Activated CD4-positive, alpha-beta T cell treated with anti-CD3 and anti-CD28 coated beads for 4 hours (primary cell): ENCODE measurements at regions not wholly inside any gene's neighbourhood (a gene's known extent, or its start where the extent isn't known, plus 50 kb on each side); places are given as distances from the start of the nearest gene placed in this dataset.
"Not testable (repeated sequence)": the region's sequence is repeated elsewhere in the genome, so short reads cannot be mapped to it uniquely, and the experiment has no call there.

Experiments
- DNase-seq, 2 donors: peaks; one replicate each; pipeline ENCODE4 v3.0.0-alpha.2; 2020

DNA sequence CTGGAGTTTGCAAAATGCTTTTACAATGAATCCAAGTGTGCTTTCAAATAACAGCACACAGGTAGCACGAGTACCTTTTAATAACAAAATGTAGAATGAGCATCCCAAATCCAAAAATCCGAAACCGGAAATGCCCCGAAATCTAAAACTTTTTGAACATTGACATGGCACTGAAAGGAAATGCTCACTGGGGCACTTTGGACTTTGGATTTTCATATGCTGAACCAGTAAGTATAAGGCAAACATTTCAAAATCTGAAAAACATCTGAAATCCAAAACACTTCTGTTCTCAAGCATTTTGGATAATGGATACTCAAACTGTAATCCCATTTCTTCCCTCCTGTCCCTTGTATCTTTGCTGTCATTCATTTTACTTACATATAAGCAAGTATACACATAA is 50.1 kb downstream of the GCNT4 start:
- no peak for DNase-seq

DNA sequence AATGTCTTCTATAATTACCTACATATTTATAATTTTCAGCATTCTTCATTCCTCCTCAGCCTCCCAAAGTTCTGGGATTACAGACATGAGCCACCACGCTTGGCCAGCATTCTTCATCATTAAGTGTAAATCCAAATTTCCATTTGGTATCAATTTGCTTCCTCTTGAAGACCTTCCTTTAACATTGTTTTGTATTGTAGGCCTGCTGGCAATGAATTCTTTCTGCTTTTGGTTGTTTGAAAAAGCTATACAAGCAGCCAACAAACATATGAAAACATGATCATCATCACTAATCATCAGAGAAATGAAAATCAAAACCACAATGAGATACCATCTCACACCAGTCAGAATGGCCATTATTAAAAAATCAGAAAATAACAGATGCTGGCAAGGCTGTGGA is 56.4 kb downstream of the GCNT4 start:
- no peak for DNase-seq

DNA sequence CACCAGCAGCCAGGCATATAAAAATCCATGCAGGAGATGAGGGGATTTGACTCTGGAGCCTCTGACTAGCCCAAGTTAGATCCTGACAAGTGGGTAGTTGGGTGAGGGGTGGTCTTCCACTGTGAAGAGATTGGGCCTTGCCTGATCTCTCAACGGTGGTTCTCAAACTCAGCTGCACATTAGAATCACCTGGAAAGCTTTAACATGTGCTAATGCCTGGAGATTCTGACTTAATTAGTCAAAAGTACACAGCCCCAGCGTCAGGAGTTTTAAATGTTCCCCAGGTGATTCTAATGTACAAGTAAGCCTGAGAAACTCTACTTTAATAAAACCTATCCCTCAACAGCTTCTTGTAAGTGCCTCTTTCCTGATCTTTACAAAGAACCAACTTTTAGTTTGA is 57.5 kb downstream of the GCNT4 start:
- DNase-seq, result no peak

DNA sequence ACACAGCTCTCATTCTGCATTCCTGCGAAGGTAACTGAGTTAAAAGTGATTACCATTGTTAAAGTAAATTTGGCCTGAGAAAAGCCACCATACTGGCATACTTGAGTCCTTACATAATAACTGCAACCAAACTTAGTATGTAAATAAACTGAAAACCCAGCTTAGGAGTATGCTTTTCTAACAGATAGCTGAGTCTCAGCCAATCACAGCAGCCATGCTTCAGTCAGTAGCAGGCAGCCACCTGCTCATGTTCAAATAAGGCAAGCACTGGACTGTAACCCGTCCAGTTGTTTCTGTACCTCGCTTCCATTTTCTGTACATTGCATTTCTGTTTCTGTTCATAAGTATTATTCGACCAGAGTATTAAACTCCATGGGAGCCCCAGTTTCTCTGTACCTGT is 58.6 kb downstream of the GCNT4 start:
- DNase-seq, result no peak

DNA sequence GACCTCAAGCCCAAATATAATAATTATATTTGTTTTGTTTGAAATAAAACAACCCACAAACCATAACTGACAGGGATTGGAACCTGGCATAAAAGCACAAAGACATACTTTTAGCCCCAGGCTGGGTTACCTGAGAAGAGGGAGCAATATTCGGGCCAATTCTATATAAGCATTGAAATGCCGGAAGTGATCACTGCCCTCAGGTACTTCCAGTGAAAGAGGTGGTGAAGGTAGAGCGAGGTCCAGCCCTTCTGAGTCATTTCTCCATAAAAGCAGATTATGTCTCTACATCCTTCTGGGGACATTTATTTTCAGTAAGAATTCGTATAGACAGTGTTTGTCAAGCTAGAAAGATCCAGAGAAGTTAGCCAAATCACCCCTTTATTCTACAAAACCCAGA is 59.6 kb downstream of the GCNT4 start:
- DNase-seq, result no peak

DNA sequence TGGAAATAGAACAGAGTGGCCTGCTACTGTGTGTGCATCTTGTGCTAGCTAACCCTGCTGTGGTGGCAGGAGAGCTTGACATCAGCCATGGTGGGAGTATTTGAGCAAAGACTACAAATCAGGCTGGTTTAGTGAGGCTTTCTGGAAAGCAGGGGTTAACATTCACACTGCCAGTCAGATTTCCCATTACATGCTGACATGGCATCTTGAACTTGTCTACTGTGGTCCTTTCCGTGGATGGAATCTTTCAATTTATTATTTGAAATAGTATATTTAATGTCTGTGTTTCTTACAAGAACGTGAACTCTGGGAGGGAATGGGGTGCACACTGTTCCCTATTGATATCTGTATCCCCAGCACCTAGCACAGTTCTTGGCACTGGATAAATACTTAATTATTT is 60.8 kb downstream of the GCNT4 start:
- no peak for DNase-seq

DNA sequence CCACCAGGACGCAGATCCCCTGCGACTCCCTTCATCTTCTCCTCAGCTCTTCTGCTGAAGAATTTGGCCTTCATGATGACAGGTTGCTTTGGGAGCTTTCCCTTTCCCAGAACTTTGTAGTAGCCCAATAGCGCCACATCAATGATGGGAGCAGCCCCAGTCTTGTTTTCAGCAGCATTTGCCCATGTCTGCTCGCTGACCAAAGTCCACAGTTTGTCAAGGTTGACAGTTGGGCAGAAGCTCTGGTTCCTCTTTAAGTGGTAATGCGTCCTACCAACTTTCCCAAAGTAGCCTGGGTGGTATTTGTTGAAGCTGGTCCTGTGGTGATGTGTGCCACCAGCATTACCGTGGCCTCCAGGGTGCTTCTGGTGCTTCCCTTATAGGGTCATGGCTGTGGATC is 62.2 kb downstream of the GCNT4 start:
- no peak for DNase-seq

DNA sequence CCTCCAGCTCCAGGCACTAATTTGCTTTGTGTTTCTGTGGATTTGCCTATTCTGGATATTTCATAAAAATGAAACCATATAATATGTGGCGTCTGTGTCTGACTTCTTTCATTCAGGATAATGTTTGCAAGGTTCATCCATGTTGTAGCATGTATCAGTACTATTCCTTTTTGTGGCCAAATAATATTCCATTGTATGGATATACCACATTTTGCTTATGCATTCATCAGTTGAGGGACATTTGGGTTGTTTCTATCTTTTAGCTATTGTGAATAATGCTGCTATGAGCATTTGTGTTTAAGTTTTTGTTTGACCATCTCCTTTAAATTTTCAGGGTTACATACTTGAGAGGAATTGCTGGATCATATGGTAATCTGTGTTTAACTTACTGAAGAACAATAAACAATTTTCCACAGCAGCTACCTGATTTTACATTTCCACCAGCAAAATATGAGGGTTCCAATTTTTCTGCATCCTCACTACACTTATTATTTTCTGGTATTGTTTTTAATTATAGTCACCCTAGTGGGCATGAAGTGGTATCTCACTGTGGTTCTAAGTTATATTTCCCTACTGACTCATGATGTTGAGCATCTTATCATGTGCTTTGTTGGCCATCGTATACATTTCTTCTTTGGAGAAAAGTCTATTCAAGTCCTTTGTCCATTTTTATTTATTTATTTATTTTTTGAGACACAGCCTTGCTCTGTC is 63.9 kb downstream of the GCNT4 start:
- DNase-seq, result no peak

DNA sequence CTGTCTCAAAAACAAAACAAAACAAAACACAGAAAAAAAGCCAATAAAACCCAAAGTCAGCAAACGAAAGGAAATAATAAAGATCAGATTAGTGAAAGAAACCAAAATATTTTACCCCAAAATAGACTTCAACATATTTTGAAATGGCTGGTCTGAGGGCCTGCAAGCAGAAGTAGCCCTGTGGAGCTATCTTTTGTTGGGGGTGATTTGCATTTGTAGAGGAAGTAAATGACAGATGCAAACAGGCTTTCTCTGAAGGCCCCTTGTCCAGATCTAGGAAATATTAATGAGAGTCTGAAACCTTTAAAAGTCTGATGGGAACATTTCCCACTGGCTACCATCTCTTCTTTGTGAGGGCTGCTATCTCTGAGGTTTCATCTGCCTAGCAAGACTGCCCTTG is 74.0 kb downstream of the GCNT4 start:
- DNase-seq, result no peak

DNA sequence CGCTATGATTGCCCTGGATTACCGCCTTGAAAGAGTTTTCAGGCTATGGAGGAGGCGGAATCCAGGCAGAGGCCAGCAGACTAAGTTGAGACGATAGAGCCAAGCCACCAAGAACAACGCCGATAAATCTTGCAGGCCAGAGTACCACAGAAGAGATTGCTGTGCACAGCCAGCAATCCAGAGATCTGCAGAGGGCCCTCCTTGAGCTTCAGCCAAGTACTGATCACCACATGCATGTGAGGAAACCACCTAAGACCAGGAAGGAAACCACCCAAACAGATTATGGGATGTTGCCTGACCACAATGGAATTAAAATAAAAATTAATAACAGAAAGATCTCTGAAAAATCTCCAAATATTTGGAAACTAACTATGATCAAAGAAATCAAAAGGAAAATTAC is 74.9 kb downstream of the GCNT4 start:
- DNase-seq, result no peak

DNA sequence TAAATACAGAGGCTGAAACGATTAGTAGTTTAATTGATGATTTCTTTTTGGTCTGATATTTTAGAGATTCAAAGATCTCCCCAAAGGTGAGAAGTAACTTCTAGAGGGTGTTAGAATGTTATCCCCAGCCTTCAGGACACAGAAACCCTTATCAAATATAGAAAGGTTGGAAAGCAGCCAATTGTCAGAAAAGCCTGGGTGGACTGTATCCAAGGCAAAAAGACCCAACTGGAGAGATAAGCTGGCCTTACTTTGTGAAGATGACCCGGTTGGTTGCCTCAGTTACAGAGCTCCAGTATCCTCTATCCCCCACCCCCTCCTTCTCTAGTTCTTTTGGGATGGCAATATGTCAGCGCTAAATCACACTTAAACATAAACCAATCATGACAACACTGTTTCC is 75.7 kb downstream of the GCNT4 start:
- DNase-seq, result no peak

DNA sequence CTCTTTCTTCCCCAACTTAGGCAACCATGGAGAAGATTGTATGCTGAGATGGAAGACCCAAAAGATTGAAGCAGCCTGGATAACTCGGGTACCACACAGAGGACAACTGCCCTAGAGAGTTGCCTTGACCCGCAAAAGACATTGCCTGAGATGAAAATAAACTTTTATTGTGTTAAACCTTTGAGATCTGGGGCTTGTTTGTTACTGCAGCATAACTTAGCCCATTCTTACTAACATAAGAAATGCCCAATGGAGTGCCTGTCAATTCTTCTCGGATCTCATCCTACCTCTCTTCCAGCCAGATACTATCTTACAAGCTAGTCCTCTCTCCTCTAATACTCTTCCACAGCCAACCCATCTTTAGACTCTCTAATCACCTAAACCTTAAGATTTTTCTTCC is 76.8 kb downstream of the GCNT4 start:
- DNase-seq, result no peak

DNA sequence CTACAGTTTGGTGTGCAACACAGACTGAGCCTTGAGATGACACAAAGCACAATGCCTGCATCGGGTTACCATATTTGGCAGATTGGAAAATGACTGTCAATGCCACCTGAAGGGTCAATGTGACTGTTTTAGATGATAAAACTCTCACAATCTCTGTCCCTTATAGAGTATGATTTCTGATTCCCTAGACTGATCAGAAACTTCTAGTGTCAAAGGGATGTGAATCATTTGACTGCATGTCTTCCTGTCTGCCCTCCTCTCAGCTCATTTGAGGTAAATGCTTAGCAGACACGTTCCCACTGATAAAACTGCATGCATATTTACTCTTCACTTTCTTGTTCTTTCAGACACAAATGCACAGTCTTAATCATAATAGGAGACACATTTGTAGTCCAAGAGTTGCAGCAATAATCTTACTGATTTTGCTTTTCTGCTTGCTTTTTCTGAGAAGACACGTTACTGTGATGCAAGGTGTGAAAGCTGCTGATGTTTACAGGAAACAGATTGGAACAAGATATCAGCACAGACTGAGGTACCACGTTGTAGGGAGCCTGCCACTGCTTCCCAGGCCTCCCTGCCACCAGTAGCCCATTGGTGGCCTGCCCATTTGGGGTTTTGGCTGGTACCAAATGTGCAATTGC is 77.8 kb downstream of the GCNT4 start:
- peak; percentile 1 to 14 for DNase-seq

DNA sequence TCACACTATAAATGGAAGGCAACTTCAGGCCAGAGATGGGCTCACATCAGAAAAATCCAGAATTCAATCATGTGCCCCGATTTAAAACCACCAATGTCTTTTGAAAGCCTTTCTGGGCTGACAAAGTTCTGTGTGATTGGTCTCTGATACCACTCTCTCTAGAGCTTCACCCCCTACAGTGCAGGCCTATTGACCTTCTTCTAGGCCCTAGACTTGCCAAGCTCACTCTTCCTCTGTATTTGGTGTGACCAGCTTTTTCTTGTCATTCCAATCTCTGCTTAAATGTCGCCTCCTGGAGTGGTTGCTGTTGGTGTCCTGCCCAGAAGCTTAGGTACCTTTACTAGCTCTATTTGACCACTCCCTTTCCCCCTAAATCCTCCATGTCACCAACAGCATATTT is 78.7 kb downstream of the GCNT4 start:
- no peak for DNase-seq

DNA sequence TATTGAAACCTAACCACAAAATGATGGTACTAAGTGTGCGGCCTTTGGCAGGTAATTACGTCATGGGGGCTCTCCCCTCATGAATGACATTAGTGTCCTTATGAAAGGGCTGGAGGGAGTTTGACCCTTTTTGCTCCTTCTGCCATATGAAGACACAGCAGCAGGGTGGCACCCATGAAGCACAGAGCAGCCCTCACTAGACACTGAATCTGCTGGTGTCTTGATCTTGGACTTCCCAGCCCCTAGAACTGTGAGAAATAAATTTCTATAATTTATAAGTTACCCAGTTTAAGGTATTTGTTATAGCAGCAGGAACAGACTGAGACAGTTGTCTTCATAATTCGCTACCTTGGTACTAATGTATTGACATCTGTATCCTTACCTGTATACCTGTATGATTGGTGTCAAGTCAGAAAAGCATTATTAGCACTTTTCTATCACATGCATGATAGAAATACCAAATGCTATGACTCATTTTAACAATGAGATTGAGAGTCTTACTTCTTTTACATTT is 80.4 kb downstream of the GCNT4 start:
- no peak for DNase-seq

DNA sequence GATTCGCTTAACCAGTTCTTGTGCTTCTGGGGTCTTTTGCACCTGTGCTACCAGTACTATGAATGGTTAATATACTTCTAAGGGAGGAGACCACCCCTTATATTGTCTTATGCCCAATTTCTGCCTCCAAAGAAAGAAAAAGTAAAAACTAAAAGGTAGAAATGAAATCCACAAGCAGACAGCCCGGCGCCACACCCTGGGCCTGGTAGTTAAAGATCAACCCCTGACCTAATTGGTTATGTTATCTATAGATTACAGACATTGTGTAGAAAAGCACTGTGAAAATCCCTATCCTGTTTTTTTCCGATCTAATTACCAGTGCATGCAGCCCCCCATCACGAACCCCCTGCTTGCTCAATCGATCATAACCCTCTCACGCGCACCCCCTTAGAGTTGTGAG is 81.5 kb downstream of the GCNT4 start:
- DNase-seq, result not testable (repeated sequence)

DNA sequence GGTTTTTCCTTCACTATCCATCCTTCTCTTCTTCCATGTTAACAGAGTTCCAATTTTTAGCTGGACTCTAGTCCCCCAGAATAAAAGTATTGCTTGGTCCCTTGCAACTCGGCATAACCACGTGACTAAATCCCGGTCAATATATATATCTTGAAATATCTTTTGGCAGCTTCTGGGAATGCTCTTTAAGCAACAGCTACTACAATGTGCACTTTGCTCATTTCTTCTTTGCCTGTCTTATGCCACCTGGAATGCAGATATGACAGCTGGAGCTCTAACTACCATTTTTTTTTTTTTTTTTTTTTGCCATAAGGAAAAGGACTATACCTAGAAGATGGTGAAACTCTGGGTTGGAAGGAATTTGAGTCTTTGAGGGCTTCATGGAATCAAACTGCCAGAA is 82.6 kb downstream of the GCNT4 start:
- no peak for DNase-seq

DNA sequence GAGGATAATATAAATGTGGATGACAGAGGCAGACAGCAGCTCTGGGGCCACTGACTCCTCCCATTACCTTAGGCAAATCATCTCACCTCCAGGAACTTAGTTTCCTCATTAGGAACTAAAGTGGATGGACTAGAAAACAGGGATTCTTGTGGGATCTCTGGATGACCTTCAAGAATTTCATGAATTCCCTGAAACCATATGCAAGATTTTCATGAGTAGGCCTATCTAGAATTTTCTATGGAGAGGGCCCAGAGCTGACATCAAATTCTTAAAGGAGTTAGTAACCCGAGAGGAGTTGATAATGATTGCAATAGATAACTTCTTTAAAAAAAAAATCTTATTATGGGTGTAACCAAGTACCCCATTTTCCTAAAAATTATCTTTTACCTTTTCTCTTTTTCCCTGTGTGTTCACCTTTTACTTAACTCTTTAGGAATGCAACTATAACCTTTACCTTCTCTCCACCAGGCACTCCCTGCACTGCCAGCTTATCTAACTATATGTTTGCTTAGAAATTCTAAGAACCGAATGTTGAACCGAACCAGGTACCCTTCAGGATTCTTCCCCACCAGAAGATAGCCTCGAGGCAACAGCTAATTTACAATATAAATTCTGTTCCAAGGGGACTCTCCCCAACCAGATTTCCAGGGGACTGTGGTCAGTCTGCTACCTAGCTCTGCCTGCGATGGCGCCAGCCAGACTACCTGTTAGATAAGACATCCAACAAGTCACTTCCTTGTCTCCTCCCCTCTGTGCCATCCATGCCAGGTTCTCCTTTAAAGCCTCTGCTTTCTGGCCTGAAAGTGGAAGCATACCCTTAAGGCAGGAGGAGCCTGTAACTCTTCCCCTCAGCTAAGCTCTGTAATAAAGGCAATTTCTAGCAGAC is 86.0 kb downstream of the GCNT4 start:
- no peak for DNase-seq

DNA sequence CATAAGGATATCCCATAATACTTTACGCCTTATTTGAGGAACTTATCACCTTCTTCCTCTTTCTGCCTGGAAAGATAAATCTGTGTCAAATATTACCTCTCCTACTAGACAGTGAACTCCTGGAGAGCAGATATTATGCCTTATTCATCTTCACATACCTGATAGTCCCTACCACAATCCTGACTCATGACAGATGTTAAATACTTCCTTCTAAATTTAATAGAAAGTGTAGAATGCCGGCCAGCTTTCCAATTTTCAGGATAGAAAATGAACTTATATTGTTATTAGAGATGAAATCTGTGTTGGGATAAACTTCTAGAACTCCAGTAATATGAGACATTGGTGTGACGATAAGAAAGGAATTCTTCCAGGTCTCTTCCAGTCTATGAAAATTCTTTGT is 89.0 kb downstream of the GCNT4 start:
- DNase-seq, result no peak

DNA sequence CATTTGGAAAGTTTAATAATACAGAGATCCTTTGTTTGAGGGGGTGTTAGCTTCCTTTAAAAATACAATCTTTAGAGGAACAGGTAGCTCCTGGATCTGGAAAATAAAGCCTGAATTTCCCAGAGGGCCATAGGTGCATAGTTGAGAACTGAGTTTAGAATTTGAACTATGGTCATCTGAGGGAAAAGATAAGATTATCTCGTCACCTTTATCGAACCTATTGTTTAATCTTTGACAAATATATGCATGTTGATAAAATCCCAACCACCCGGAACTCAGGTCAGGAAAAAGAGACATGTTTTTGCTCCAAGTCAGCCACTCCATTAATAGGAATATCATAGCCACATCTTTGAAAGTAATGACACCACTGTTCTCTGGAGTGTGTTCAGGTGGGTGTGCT is 91.7 kb upstream of the FAM169A start:
- DNase-seq, result no peak

DNA sequence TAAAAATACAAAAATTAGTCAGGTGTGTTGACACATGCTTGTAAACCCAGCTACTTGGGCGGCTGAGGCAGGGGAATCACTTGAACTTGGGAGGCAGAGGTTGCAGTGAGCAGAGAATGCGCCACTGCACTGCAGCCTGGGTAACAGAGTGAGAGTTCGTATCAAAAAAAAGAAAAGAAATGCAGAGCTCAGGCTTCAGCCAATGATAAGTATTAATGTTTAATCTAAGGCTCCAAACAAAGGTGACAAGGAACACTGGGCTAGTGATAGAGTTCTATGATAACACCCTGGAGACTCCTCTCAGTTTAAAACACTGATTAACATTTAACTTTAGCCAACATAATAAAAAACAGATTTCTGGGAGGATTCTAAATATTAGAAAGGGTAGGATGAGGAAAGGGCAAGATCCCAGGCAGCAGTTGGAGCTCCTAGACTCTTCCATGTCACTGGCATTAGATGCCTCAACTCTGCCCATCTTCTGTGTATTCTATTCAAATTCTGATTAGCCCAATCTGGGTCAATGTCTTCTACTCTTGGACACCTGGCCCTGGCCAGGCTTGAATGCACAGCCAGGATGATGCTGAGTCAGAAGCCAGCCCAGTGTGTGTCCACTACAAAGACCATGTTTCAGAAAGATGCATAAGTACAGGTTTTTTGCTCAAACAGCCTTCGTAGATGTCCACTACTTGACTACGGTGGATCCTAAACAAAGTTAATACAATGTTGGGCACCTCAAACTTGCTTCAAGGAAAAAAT is 91.0 kb upstream of the FAM169A start:
- no peak for DNase-seq

DNA sequence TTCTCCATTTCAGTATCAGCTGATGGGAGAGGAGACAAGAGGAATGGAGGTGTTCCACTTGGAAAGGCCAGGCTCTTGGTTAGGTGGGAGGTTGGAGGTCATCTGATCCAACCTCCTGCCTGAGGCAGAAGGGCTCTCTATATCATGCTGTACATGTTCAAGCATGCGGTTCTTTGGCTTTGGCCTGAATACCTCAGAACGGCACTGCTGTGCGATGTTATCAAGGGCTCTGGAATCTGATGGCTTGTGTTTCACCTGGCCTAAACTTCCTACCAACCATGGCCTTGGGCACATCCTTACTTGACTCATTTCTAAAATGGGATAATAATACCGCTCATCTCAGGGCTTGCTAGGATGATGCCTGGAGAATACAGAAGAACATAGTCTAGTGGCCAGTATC is 90.1 kb upstream of the FAM169A start:
- no peak for DNase-seq

DNA sequence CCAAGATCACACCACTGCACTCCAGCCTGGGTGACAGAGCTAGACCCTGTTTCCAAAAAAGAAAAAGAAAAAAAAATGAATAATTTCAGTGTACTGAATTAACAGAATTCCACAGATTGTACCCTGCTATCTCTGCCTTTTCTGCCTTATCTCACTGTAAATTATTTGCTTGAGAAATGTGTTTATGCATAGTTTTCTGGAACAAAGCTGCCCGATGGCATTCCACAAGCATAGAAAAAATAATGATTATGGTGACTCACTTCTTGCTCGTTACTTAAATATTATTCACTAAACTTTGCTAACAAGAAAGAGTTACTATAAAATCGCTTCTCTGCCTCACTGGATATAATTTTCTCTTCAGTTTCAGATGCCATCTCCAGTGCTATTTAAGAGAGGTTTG is 88.7 kb upstream of the FAM169A start:
- DNase-seq, result no peak
